ENCODE measurements at regions not wholly inside any gene's neighbourhood (a gene's known extent, or its start where the extent isn't known, plus 50 kb on each side); places are given as distances from the start of the nearest gene placed in this dataset.

DNA sequence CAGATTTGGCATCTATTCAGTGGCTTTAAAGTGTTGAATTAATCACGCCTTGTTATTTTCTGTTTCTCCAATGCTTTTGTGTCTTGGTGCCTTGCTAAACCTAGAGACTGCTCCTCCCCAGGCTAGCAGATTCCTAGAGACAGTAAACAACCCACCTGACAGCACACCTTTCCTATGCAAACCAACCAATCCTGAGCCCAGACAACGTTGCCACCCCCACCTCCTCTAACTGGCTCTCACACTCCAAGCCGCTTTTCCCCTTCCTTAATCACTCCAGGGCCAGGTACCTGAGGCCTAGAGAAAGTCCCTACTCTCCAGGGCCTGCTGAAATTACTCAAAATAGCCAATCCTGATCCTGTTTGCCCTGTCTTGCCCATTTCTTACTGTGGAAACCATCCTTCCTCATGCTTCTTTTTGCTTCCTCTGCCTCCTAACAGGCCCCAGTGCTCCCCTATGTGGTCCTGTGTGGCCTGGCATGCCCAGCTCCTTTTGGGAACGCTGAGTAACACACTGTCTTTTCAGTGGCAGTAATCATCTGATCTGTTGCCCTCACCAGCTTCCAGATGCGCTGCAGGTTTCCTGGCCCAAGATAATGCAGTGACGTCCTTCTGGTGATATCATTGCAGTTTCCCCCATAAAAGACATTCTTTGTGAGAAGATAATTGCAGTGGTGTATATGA lies 53.4 kb downstream of the GAS1 start:
- WGBS, 2 donors = 81 to 83% methylated on average over 6 of the region's 6 CpGs
- no peak overlapping the region for H3K4me3 ChIP-seq (ENCODE audit: low read depth, poor library complexity, severe bottlenecking)
- intact Hi-C loops (cut with DNase I; ENCODE audit: low total_unique reads) = no loop called here
- TF ChIP-seq, protein P1, sequence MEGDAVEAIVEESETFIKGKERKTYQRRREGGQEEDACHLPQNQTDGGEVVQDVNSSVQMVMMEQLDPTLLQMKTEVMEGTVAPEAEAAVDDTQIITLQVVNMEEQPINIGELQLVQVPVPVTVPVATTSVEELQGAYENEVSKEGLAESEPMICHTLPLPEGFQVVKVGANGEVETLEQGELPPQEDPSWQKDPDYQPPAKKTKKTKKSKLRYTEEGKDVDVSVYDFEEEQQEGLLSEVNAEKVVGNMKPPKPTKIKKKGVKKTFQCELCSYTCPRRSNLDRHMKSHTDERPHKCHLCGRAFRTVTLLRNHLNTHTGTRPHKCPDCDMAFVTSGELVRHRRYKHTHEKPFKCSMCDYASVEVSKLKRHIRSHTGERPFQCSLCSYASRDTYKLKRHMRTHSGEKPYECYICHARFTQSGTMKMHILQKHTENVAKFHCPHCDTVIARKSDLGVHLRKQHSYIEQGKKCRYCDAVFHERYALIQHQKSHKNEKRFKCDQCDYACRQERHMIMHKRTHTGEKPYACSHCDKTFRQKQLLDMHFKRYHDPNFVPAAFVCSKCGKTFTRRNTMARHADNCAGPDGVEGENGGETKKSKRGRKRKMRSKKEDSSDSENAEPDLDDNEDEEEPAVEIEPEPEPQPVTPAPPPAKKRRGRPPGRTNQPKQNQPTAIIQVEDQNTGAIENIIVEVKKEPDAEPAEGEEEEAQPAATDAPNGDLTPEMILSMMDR (IDR thresholded peaks at IDR 0.05) = no peak
- TF ChIP-seq POLR2A (IDR thresholded peaks at IDR 0.05) = no peak
- no peak for DNase-seq (ENCODE audit: low spot score in 2 of 2)

DNA sequence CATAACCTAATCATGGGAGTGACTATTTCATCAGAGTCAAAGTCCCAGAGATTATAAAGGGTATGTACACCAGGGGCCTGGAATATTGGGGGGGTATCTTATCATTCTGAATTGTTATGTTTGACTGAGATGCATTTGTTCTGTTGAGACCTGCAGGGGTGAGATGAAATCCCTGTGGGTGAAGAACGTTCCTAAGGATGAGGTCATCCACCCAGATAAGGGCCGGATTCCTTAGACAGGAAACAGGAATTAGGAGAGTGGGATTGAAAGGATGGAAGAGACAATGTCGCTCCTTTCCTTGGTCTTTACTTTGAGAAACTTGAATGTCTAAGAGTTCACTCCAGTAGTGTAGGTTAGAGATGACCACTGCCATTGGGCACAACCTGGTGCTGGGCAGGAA lies 54.7 kb downstream of the GAS1 start:
- WGBS, 2 donors = 65 to 82% methylated on average over 3 of the region's 3 CpGs
- DNase-seq (ENCODE audit: low spot score in 2 of 2) = no peak
- no peak overlapping the region for H3K4me3 ChIP-seq (ENCODE audit: low read depth, poor library complexity, severe bottlenecking)
- intact Hi-C loops (cut with DNase I; ENCODE audit: low total_unique reads) = no loop called here
- TF ChIP-seq POLR2A (IDR thresholded peaks at IDR 0.05) = no peak
- TF ChIP-seq, protein P1 (IDR thresholded peaks at IDR 0.05) = no peak

DNA sequence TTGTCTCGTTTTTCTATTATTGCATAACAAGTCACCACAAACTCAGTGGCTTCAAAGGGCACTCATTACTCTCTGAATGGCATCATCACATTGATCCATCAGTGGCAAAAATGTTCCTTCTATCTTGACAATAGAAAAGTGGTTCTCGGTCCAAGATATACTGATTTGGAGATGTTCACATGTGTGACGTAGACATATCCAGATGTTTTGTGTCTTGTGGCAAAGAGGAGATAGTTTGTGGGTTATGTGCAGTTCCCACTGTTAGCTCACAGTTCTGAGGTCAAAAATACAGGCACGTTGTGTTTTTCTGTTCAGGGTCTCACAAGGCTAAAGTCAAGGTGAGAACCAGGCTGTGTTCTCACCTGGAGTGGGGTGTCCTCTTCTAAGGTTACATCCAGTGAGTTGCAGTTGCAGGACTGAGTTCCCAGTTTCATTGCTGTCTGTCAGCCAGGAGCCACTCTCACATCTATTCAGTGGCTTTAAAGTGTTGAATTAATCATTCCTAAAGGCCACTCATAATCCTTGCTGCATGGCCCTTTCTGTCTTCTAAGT lies 55.3 kb downstream of the GAS1 start:
- intact Hi-C loops (cut with DNase I; ENCODE audit: low total_unique reads) = no loop called here
- no peak overlapping the region for H3K4me3 ChIP-seq (ENCODE audit: low read depth, poor library complexity, severe bottlenecking)
- TF ChIP-seq, protein P1 (IDR thresholded peaks at IDR 0.05) = no peak
- TF ChIP-seq POLR2A (IDR thresholded peaks at IDR 0.05) = no peak
- no peak for DNase-seq (ENCODE audit: low spot score in 2 of 2)
- WGBS, 2 donors = 84 to 89% methylated on average over 4 of the region's 4 CpGs

DNA sequence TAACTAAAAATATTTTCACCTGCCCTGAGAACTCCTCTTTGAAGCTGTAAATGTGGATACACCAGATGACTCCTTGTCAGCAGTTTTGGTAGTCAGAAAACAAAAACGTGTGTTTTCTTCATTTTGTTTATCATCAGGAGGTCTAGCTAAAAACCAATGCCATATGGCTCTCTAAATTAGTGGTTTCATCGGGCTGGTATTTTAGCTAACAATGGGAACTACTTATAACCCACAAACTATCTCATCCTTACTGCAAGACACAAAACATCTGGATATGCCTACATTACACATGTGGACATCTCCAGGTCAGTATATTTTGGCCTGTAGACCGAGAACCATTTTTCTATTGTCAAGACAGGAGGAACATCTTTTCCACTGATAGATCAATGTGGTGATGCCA lies 56.2 kb downstream of the GAS1 start:
- no peak for TF ChIP-seq POLR2A (IDR thresholded peaks at IDR 0.05)
- TF ChIP-seq, protein P1 (IDR thresholded peaks at IDR 0.05) = no peak
- DNase-seq (ENCODE audit: low spot score in 2 of 2) = no peak
- WGBS, 2 donors = 62 to 72% methylated on average over 3 of the region's 3 CpGs
- H3K4me3 ChIP-seq (ENCODE audit: low read depth, poor library complexity, severe bottlenecking) = no peak overlapping the region
- intact Hi-C loops (cut with DNase I; ENCODE audit: low total_unique reads) = no loop called here

DNA sequence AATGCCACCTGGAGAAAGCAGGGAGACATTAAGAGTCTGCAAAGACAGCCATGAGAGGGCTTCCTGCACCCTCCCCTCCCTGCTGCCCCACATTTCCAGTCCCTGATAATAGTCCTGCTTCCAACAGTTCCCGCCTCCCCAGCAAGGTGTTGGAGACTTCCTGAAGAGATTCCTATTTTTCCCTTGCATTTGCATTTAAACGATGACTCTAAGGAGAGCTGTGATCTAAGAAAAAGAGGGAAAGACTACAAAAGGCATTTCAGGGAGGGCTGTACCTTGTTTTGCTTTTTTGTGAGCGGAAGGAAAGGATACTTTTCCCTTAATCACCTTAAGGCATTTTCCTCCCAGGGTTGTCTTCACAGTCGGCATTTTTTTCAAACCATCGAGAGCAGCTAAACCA lies 62.1 kb downstream of the GAS1 start:
- 72 to 80% methylated on average over 5 of the region's 5 CpGs for WGBS, 2 donors
- no peak for DNase-seq (ENCODE audit: low spot score in 2 of 2)
- H3K4me3 ChIP-seq (ENCODE audit: low read depth, poor library complexity, severe bottlenecking) = no peak overlapping the region
- TF ChIP-seq POLR2A (IDR thresholded peaks at IDR 0.05) = no peak
- TF ChIP-seq, protein P1 (IDR thresholded peaks at IDR 0.05) = no peak
- intact Hi-C loops (cut with DNase I; ENCODE audit: low total_unique reads) = no loop called here
